Liver (tissue), 8 donors: ENCODE measurements at regions not wholly inside any gene's neighbourhood (a gene's known extent, or its start where the extent isn't known, plus 50 kb on each side); places are given as distances from the start of the nearest gene placed in this dataset.

ENCODE experiments used
- DNase-seq: peaks from one replicate; pipeline ENCODE4 v3.0.0-alpha.2; 2017; ENCODE audit warnings: low spot score
- H3K27ac ChIP-seq, 2 donors: one replicate each; pipeline ENCODE4 v1.7.0; 2013; ENCODE audit warnings: inconsistent platforms in 2 of 2, low read length in 2 of 2, control low read depth in 1 of 2, low read depth in 1 of 2, mild to moderate bottlenecking in 1 of 2
- H3K27me3 ChIP-seq, 4 donors: one replicate each; pipeline versions ENCODE4 v1.6.1 to v1.7.0; 2013; ENCODE audit warnings: low read length in 3 of 4, inconsistent platforms in 1 of 4, mild to moderate bottlenecking in 1 of 4, moderate library complexity in 1 of 4; ENCODE audit not compliant: control insufficient read depth in 4 of 4, insufficient read depth in 4 of 4
- H3K36me3 ChIP-seq, 4 donors: one replicate each; pipeline versions ENCODE4 v1.6.1 to v1.7.0; 2013; ENCODE audit warnings: low read length in 3 of 4, mild to moderate bottlenecking in 3 of 4, low read depth in 1 of 4, moderate library complexity in 1 of 4; ENCODE audit not compliant: control insufficient read depth in 4 of 4, insufficient read depth in 3 of 4
- H3K4me1 ChIP-seq, 4 donors: one replicate each; pipeline versions ENCODE4 v1.6.1 to v1.7.0; 2013; ENCODE audit warnings: low read length in 3 of 4, mild to moderate bottlenecking in 3 of 4, moderate library complexity in 1 of 4; ENCODE audit not compliant: control insufficient read depth in 4 of 4, insufficient read depth in 4 of 4
- H3K4me3 ChIP-seq, 3 donors: one replicate each; pipeline versions ENCODE4 v1.6.1 to v1.7.0; 2013; ENCODE audit warnings: low read length in 3 of 3, control low read depth in 1 of 3, low read depth in 1 of 3, mild to moderate bottlenecking in 1 of 3
- H3K9ac ChIP-seq, 2 donors: one replicate each; pipeline ENCODE4 v1.7.0; 2013; ENCODE audit warnings: low read length in 2 of 2, mild to moderate bottlenecking in 2 of 2, moderate library complexity in 2 of 2, control low read depth in 1 of 2, low read depth in 1 of 2
- H3K9me3 ChIP-seq, 4 donors: one replicate each; pipeline versions ENCODE4 v1.6.1 to v1.7.0; 2013; ENCODE audit warnings: low read length in 3 of 4; ENCODE audit not compliant: control insufficient read depth in 4 of 4
- ATF3 ChIP-seq: IDR thresholded peaks from 2 replicates; pipeline ENCODE4 v1.6.1; 2016; ENCODE audit warnings: antibody characterized with exemption
- CTCF ChIP-seq: fragments of 150-350 bp; IDR thresholded peaks from 2 replicates; pipeline ENCODE4 v1.5.1; 2017; ENCODE audit warnings: improper control_type of control experiment, low read depth, low read length; ENCODE audit not compliant: missing input control
- EGR1 ChIP-seq, 2 donors: IDR thresholded peaks; 2 replicates each; pipeline ENCODE4 v1.6.1; 2016 to 2018; ENCODE audit warnings: antibody characterized with exemption in 2 of 2, low read depth in 2 of 2
- FOXA1 ChIP-seq: IDR thresholded peaks from 2 replicates; pipeline ENCODE4 v1.6.1; 2016; ENCODE audit warnings: antibody characterized with exemption
- FOXA2 ChIP-seq: IDR thresholded peaks from 2 replicates; pipeline ENCODE4 v1.6.1; 2016; ENCODE audit warnings: antibody characterized with exemption
- GABPA ChIP-seq, 2 donors: IDR thresholded peaks in 1 of 2; conservative IDR thresholded peaks in 1 of 2; 2 replicates each; pipeline ENCODE4 v1.6.1; 2016; ENCODE audit warnings: antibody characterized with exemption in 2 of 2, mild to moderate bottlenecking in 1 of 2, moderate library complexity in 1 of 2
- HNF4A ChIP-seq, 2 donors: conservative IDR thresholded peaks; 2 replicates each; pipeline ENCODE4 v1.6.1; 2016; ENCODE audit warnings: antibody characterized with exemption in 2 of 2, mild to moderate bottlenecking in 2 of 2
- HNF4G ChIP-seq: IDR thresholded peaks from 2 replicates; pipeline ENCODE4 v1.6.1; 2016; ENCODE audit warnings: antibody characterized with exemption
- JUND ChIP-seq, 2 donors: IDR thresholded peaks; 2 replicates each; pipeline ENCODE4 v1.6.1; 2016; ENCODE audit warnings: antibody characterized with exemption in 2 of 2
- MAX ChIP-seq: IDR thresholded peaks from 2 replicates; pipeline ENCODE4 v1.6.1; 2016; ENCODE audit warnings: antibody characterized with exemption
- NR2F2 ChIP-seq: IDR thresholded peaks from 2 replicates; pipeline ENCODE4 v1.6.1; 2016; ENCODE audit warnings: antibody characterized with exemption
- RAD21 ChIP-seq, 2 donors: IDR thresholded peaks; 2 replicates each; pipeline ENCODE4 v1.6.1; 2016; ENCODE audit warnings: antibody characterized with exemption in 2 of 2, mild to moderate bottlenecking in 2 of 2
- RXRA ChIP-seq, 2 donors: IDR thresholded peaks; 2 replicates each; pipeline ENCODE4 v1.6.1; 2017 to 2018; ENCODE audit warnings: antibody characterized with exemption in 2 of 2, mild to moderate bottlenecking in 1 of 2
- SP1 ChIP-seq: IDR thresholded peaks from 2 replicates; pipeline ENCODE4 v1.6.1; 2018; ENCODE audit warnings: antibody characterized with exemption, mild to moderate bottlenecking
- TAF1 ChIP-seq: conservative IDR thresholded peaks from 2 replicates; pipeline ENCODE4 v1.6.1; 2016; ENCODE audit warnings: antibody characterized with exemption, mild to moderate bottlenecking
- YY1 ChIP-seq: IDR thresholded peaks from 2 replicates; pipeline ENCODE4 v1.6.1; 2016; ENCODE audit warnings: antibody characterized with exemption, mild to moderate bottlenecking
- ZBTB33 ChIP-seq: IDR thresholded peaks from 2 replicates; pipeline ENCODE4 v1.6.1; 2016; ENCODE audit warnings: antibody characterized with exemption
- WGBS: extraction: QIAGEN DNeasy Blood & Tissue Kit; methylation state at CpG from one replicate; pipeline ENCODE4 v1.1.7; 2013; 5-methylcytosine and 5-hydroxymethylcytosine counted together
- donor health status: healthy.
- donor health status: healthy.
- donor health status: healthy.
- donor health status: healthy.
- donor health status: healthy.

- Histone ChIP-seq H3K4me3 (no peak overlapping the region), H3K4me1 (no peaks in the 10 kb centered on the region), H3K9ac (no peak overlapping the region), H3K27ac (no peak overlapping the region), H3K36me3 (no peaks in the 10 kb centered on the region), H3K27me3 (no peaks in the 10 kb centered on the region), H3K9me3 (no peaks in the 10 kb centered on the region)
- TF ChIP-seq MAX (no peak), HNF4G (no peak), ZBTB33 (no peak), JUND (IDR thresholded peaks at IDR 0.05) (no peak), GABPA (IDR thresholded peaks at IDR 0.05 in 1 of 2, conservative IDR thresholded peaks at IDR 0.05 in 1 of 2) (no peak), YY1 (no peak)
- no peak for DNase-seq
- WGBS: 75% methylated on average over 1 of the region's 1 CpG
Measured at GRCh38 chr4:174170906-174171305, 112.6 kb downstream of the FBXO8 start.

GRCh38 chr4:174170091-174170490 is 113.4 kb downstream of the FBXO8 start:
- DNase-seq: no peak
- H3K36me3 ChIP-seq: no peaks in the 10 kb centered on the region
- H3K9me3 ChIP-seq: no peaks in the 10 kb centered on the region
- H3K4me1 ChIP-seq: no peaks in the 10 kb centered on the region
- no peak overlapping the region for H3K27ac ChIP-seq
- H3K4me3 ChIP-seq: no peak overlapping the region
- TF ChIP-seq JUND (IDR thresholded peaks at IDR 0.05): no peak
- TF ChIP-seq FOXA1: no peak
- TF ChIP-seq FOXA2: no peak
- no peak for TF ChIP-seq HNF4G
- TF ChIP-seq MAX: no peak
- no peak for TF ChIP-seq SP1
- no peak for TF ChIP-seq CTCF
- TF ChIP-seq NR2F2: no peak
- no peak for TF ChIP-seq EGR1 (IDR thresholded peaks at IDR 0.05; ENCODE audit: low read depth in 2 of 2)
- TF ChIP-seq RXRA (IDR thresholded peaks at IDR 0.05): no peak
- WGBS: 87% methylated on average over 7 of the region's 7 CpGs
- no peak overlapping the region for H3K9ac ChIP-seq
- H3K27me3 ChIP-seq: no peaks in the 10 kb centered on the region

- H3K4me1 ChIP-seq: peaks cover 0 to 2% (median 0%) of the 10 kb centered on the region in 4 donors
- no peak for TF ChIP-seq ZBTB33
- TF ChIP-seq MAX: no peak
- TF ChIP-seq GABPA (IDR thresholded peaks at IDR 0.05 in 1 of 2, conservative IDR thresholded peaks at IDR 0.05 in 1 of 2): no peak
- TF ChIP-seq FOXA1: no peak
- no peak for TF ChIP-seq TAF1
- TF ChIP-seq EGR1 (IDR thresholded peaks at IDR 0.05; ENCODE audit: low read depth in 2 of 2): no peak
- no peak for TF ChIP-seq HNF4A (conservative IDR thresholded peaks at IDR 0.05)
- no peak for TF ChIP-seq CTCF
- TF ChIP-seq ATF3: no peak
- TF ChIP-seq RAD21 (IDR thresholded peaks at IDR 0.05): no peak
- no peak for TF ChIP-seq HNF4G
- no peak for TF ChIP-seq JUND (IDR thresholded peaks at IDR 0.05)
- TF ChIP-seq SP1: no peak
- no peak for TF ChIP-seq NR2F2
- TF ChIP-seq RXRA (IDR thresholded peaks at IDR 0.05): no peak
- no peaks in the 10 kb centered on the region for H3K9me3 ChIP-seq
- H3K27me3 ChIP-seq: peaks cover 0 to under 1% (median 0%) of the 10 kb centered on the region in 4 donors
- DNase-seq: no peak
- no peak overlapping the region for H3K9ac ChIP-seq
- H3K27ac ChIP-seq: no peak overlapping the region
- H3K4me3 ChIP-seq: no peak overlapping the region
- WGBS: 44% methylated on average over 7 of the region's 7 CpGs
- no peaks in the 10 kb centered on the region for H3K36me3 ChIP-seq
Measured at GRCh38 chr4:174157106-174157607, 126.3 kb downstream of the FBXO8 start.
